Left ventricle myocardium inferior (tissue), 1 donor: ENCODE measurements at regions not wholly inside any gene's neighbourhood (a gene's known extent, or its start where the extent isn't known, plus 50 kb on each side); places are given as distances from the start of the nearest gene placed in this dataset.

Source experiments
- DNase-seq: peaks from one replicate; pipeline ENCODE4 v3.0.0-alpha.2; 2020
- H3K27ac ChIP-seq: fragments of 200-600 bp; replicated peaks from 2 replicates; pipeline ENCODE4 v1.8.0; 2021
- H3K27me3 ChIP-seq: fragments of 200-600 bp; 2 replicates; pipeline ENCODE4 v1.8.0; 2021; ENCODE audit warnings: low read depth
- H3K36me3 ChIP-seq: fragments of 200-600 bp; 2 replicates; pipeline ENCODE4 v1.8.0; 2021
- H3K4me1 ChIP-seq: fragments of 200-600 bp; 2 replicates; pipeline ENCODE4 v1.8.0; 2021
- H3K4me3 ChIP-seq: fragments of 200-600 bp; 2 replicates; pipeline ENCODE4 v1.8.0; 2021; ENCODE audit warnings: mild to moderate bottlenecking, moderate library complexity
- H3K9me3 ChIP-seq: fragments of 200-600 bp; replicated peaks from 2 replicates; pipeline ENCODE4 v1.8.0; 2021
- CTCF ChIP-seq: fragments of 200-600 bp; IDR thresholded peaks from 2 replicates; pipeline ENCODE4 v1.8.0; 2021; ENCODE audit warnings: antibody characterized with exemption, mild to moderate bottlenecking, borderline replicate concordance
- intact Hi-C: fragments of 100-400 bp; cut with micrococcal nuclease; formaldehyde crosslinking; loops from one replicate; pipeline ENCODE4 v1.11.0; 2022
- donor health status: DM: no; HTN: yes; CAD: no; lungs with severe emphysema.

- Histone ChIP-seq H3K36me3 (no peaks in the 10 kb centered on the region), H3K9me3 (no peaks in the 10 kb centered on the region), H3K27me3 (peaks cover 5% of the 10 kb centered on the region), H3K4me3 (no peak overlapping the region), H3K27ac (no peak overlapping the region), H3K4me1 (peaks cover 6% of the 10 kb centered on the region)
- intact Hi-C loops: no loop called here
- TF ChIP-seq CTCF: no peak
- no peak for DNase-seq
Observed at GRCh38 chr1:147850737-147851136, 51.9 kb upstream of the GJA8 start.

GRCh38 chr1:147851149-147851548 is 51.4 kb upstream of the GJA8 start:
- H3K27ac ChIP-seq: no peak overlapping the region
- no peak overlapping the region for H3K4me3 ChIP-seq
- H3K27me3 ChIP-seq: peaks cover 5% of the 10 kb centered on the region
- no peak for TF ChIP-seq CTCF
- H3K36me3 ChIP-seq: no peaks in the 10 kb centered on the region
- intact Hi-C loops: no loop called here
- H3K9me3 ChIP-seq: no peaks in the 10 kb centered on the region
- DNase-seq: no peak
- peaks cover 6% of the 10 kb centered on the region for H3K4me1 ChIP-seq

GRCh38 chr1:147852706-147853225 is 49.8 kb upstream of the GJA8 start:
- Histone ChIP-seq H3K4me1 (peaks cover 5% of the 10 kb centered on the region), H3K9me3 (no peaks in the 10 kb centered on the region), H3K27me3 (peaks cover 5% of the 10 kb centered on the region), H3K36me3 (no peaks in the 10 kb centered on the region), H3K4me3 (no peak overlapping the region), H3K27ac (no peak overlapping the region)
- intact Hi-C loops: no loop called here
- DNase-seq: no peak
- no peak for TF ChIP-seq CTCF
